ENCODE measurements at regions not wholly inside any gene's neighbourhood (a gene's known extent, or its start where the extent isn't known, plus 50 kb on each side); places are given as distances from the start of the nearest gene placed in this dataset.

- TF ChIP-seq, protein P1, sequence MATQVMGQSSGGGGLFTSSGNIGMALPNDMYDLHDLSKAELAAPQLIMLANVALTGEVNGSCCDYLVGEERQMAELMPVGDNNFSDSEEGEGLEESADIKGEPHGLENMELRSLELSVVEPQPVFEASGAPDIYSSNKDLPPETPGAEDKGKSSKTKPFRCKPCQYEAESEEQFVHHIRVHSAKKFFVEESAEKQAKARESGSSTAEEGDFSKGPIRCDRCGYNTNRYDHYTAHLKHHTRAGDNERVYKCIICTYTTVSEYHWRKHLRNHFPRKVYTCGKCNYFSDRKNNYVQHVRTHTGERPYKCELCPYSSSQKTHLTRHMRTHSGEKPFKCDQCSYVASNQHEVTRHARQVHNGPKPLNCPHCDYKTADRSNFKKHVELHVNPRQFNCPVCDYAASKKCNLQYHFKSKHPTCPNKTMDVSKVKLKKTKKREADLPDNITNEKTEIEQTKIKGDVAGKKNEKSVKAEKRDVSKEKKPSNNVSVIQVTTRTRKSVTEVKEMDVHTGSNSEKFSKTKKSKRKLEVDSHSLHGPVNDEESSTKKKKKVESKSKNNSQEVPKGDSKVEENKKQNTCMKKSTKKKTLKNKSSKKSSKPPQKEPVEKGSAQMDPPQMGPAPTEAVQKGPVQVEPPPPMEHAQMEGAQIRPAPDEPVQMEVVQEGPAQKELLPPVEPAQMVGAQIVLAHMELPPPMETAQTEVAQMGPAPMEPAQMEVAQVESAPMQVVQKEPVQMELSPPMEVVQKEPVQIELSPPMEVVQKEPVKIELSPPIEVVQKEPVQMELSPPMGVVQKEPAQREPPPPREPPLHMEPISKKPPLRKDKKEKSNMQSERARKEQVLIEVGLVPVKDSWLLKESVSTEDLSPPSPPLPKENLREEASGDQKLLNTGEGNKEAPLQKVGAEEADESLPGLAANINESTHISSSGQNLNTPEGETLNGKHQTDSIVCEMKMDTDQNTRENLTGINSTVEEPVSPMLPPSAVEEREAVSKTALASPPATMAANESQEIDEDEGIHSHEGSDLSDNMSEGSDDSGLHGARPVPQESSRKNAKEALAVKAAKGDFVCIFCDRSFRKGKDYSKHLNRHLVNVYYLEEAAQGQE (IDR thresholded peaks at IDR 0.05; ENCODE audit: low read depth, low read length): no peak
- TF ChIP-seq MXI1 (IDR thresholded peaks at IDR 0.05; ENCODE audit: low read depth, low read length) (no peak), ELF1 (IDR thresholded peaks at IDR 0.05) (no peak), RCOR1 (IDR thresholded peaks at IDR 0.05; ENCODE audit: low read length) (no peak)
These were observed 278.9 kb upstream of the ARGLU1 start (continued) for GRCh38 chr13:106846571-106847448.

- Histone ChIP-seq H3K9ac (no peak overlapping the region), H4K20me1 (ENCODE audit: insufficient read depth) (no peaks in the 10 kb centered on the region), H3K4me3 (ENCODE audit: low read depth in 2 of 2, low read length in 1 of 2) (no peak overlapping the region), H3K4me1 (ENCODE audit: control insufficient read depth in 1 of 2, insufficient read depth in 2 of 2, low read depth in 1 of 2, low read length in 1 of 2) (no peaks in the 10 kb centered on the region), H3K36me3 (replicated peaks in 1 of 2; ENCODE audit: control insufficient read depth in 1 of 2, insufficient read depth in 2 of 2, low read length in 1 of 2) (no peaks in the 10 kb centered on the region), H3K4me2 (no peak overlapping the region), H3K27ac (ENCODE audit: low read depth in 2 of 2, low read length in 1 of 2) (no peak overlapping the region), H3K9me2 (no peaks in the 10 kb centered on the region), H3K79me2 (ENCODE audit: insufficient read depth) (no peaks in the 10 kb centered on the region), H3K9me3 (0 out of 2 replicates have a peak, but pooled peaks cover 4% of the 10 kb centered on the region), H2AFZ (ENCODE audit: low read depth) (no peak overlapping the region), H3F3A (replicated peaks; ENCODE audit: insufficient read depth) (no peaks in the 10 kb centered on the region), H3K27me3 (ENCODE audit: insufficient read depth) (no peaks in the 10 kb centered on the region)
- TF ChIP-seq, protein P1 (IDR thresholded peaks at IDR 0.05; ENCODE audit: low read depth, low read length): no peak
- no peak for TF ChIP-seq GABPA (IDR thresholded peaks at IDR 0.05; ENCODE audit: low read depth)
- TF ChIP-seq GATA2 (CRISPR knock-in tag; IDR thresholded peaks at IDR 0.05): no peak
- TF ChIP-seq POLR2AphosphoS5 (IDR thresholded peaks at IDR 0.05; ENCODE audit: low read depth, low read length): no peak
- TF ChIP-seq MEF2A (IDR thresholded peaks at IDR 0.05; ENCODE audit: borderline replicate concordance, low read depth): no peak
- no peak for TF ChIP-seq SMC3 (IDR thresholded peaks at IDR 0.05; ENCODE audit: low read depth, low read length)
- TF ChIP-seq FOXJ3 (CRISPR knock-in tag; IDR thresholded peaks at IDR 0.05): no peak
- no peak for TF ChIP-seq ELF1 (IDR thresholded peaks at IDR 0.05)
- TF ChIP-seq RXRA (IDR thresholded peaks at IDR 0.05; ENCODE audit: borderline replicate concordance, low read depth): no peak
- no peak for TF ChIP-seq JUND (IDR thresholded peaks at IDR 0.05)
- TF ChIP-seq, protein P2, sequence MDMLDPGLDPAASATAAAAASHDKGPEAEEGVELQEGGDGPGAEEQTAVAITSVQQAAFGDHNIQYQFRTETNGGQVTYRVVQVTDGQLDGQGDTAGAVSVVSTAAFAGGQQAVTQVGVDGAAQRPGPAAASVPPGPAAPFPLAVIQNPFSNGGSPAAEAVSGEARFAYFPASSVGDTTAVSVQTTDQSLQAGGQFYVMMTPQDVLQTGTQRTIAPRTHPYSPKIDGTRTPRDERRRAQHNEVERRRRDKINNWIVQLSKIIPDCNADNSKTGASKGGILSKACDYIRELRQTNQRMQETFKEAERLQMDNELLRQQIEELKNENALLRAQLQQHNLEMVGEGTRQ (IDR thresholded peaks at IDR 0.05; ENCODE audit: borderline replicate concordance, low read depth, low read length): no peak
- TF ChIP-seq MAX (IDR thresholded peaks at IDR 0.05; ENCODE audit: low read depth): no peak
- ChIA-PET CTCF (no interaction called here), POLR2A (no interaction called here)
- no peak for DNase-seq
- WGBS (ENCODE audit: low lambda C conversion rate): 14% methylated on average over 4 of the region's 4 CpGs
These were observed 268.4 kb upstream of the ARGLU1 start for GRCh38 chr13:106836186-106836802.
